Activated CD4-positive, alpha-beta memory T cell treated with anti-CD3 and anti-CD28 coated beads for 36 hours (primary cell): ENCODE measurements at regions not wholly inside any gene's neighbourhood (a gene's known extent, or its start where the extent isn't known, plus 50 kb on each side); places are given as distances from the start of the nearest gene placed in this dataset.

ENCODE experiments used
- CTCF ChIA-PET: fragments of 350-600 bp; sonication (Branson Sonifier 250); formaldehyde crosslinking; loops from one replicate; lab custom pipeline; 2021; ENCODE audit warnings: antibody characterized with exemption, inconsistent platforms; lab: Charles Lee
- POLR2A ChIA-PET: fragments of 350-600 bp; sonication (Branson Sonifier 250); formaldehyde crosslinking; loops from one replicate; lab custom pipeline; 2021; ENCODE audit warnings: antibody characterized with exemption; lab: Charles Lee
- DNase-seq: peaks from one replicate; pipeline ENCODE4 v3.0.0-alpha.2; 2020
- H3K27ac Mint-ChIP-seq: one replicate; pipeline ENCODE4 v1.8.0; 2021; ENCODE audit warnings: mixed read lengths
- H3K27me3 Mint-ChIP-seq: one replicate; pipeline ENCODE4 v1.8.0; 2021; ENCODE audit warnings: mixed read lengths
- H3K36me3 Mint-ChIP-seq: one replicate; pipeline ENCODE4 v1.8.0; 2021; ENCODE audit warnings: mixed read lengths
- H3K4me1 Mint-ChIP-seq: one replicate; pipeline ENCODE4 v1.8.0; 2021; ENCODE audit warnings: low read depth, mixed read lengths
- H3K4me3 Mint-ChIP-seq: one replicate; pipeline ENCODE4 v1.8.0; 2021; ENCODE audit warnings: mild to moderate bottlenecking, mixed read lengths
- H3K9me3 Mint-ChIP-seq: one replicate; pipeline ENCODE4 v1.8.0; 2021; ENCODE audit warnings: mixed read lengths
- intact Hi-C: fragments of 100-400 bp; cut with micrococcal nuclease; formaldehyde crosslinking; loops from one replicate; pipeline ENCODE4 v1.15.1; 2023

DNA sequence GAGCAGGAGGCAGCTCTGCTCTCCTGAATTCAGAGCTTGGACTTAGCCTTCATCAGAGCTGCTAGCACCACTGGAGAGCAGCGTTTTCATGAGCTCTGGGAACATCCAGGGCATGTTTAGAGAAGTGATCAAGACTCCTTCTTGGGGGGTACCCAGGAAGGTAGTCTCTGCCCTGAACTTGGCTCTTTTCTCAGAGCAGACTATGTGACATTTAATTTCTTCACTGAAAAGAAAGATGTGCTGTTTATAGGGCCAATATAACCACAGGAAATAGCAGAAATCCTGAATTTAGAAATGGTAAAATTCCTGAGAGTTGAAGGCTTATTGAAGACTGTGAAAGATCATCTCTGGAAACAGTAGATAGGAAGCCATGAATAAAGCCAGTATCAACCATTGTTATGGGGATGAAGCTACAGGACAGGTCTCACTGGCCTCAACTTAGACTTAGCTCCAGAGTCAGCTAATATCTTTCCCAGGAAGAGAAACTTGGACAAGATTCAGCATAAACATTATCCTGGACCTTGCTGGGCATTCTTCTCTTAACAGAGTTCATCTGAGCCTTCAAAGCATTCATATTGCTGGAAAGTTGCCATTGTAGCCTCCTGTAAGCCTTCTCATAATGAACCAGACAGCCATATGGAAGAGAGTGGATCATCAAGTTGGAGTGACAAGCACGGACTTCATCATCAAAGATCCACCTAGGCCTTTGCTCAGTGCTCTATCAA, 386.6 kb upstream of the THBS1 start:
- ChIA-PET CTCF (interaction anchor here (1.6 kb wide), 1 partner anchor 386 kb away, joined by 3 read pairs; the partner anchor contains the start of gene THBS1), POLR2A (no interaction called here)
- H3K27ac Mint-ChIP-seq, result no peak overlapping the region
- H3K4me3 Mint-ChIP-seq, result no peak overlapping the region
- intact Hi-C loops, result no loop called here
- peaks cover 2% of the 10 kb centered on the region for H3K27me3 Mint-ChIP-seq
- H3K4me1 Mint-ChIP-seq, result no peaks in the 10 kb centered on the region
- DNase-seq, result no peak
- H3K9me3 Mint-ChIP-seq, result no peaks in the 10 kb centered on the region
- no peaks in the 10 kb centered on the region for H3K36me3 Mint-ChIP-seq

GRCh38 chr15:39195961-39196486, 384.9 kb upstream of the THBS1 start:
- no peak overlapping the region for H3K4me3 Mint-ChIP-seq
- H3K27me3 Mint-ChIP-seq, result peaks cover 1% of the 10 kb centered on the region
- no peaks in the 10 kb centered on the region for H3K36me3 Mint-ChIP-seq
- no peak for DNase-seq
- intact Hi-C loops, result no loop called here
- POLR2A ChIA-PET, result no interaction called here
- no peaks in the 10 kb centered on the region for H3K4me1 Mint-ChIP-seq
- CTCF ChIA-PET, result no interaction called here
- no peak overlapping the region for H3K27ac Mint-ChIP-seq
- no peaks in the 10 kb centered on the region for H3K9me3 Mint-ChIP-seq

- Mint-ChIP-seq H3K36me3 (no peaks in the 10 kb centered on the region), H3K27ac (no peak overlapping the region), H3K9me3 (no peaks in the 10 kb centered on the region), H3K27me3 (peaks cover 4% of the 10 kb centered on the region), H3K4me1 (no peaks in the 10 kb centered on the region), H3K4me3 (no peak overlapping the region)
- no peak for DNase-seq
- ChIA-PET POLR2A (no interaction called here), CTCF (no interaction called here)
- intact Hi-C loops, result no loop called here
Observed at GRCh38 chr15:39198044-39199000, 382.6 kb upstream of the THBS1 start.

- H3K36me3 Mint-ChIP-seq, result no peaks in the 10 kb centered on the region
- no peaks in the 10 kb centered on the region for H3K9me3 Mint-ChIP-seq
- H3K27me3 Mint-ChIP-seq, result peaks cover 4% of the 10 kb centered on the region
- no peak overlapping the region for H3K27ac Mint-ChIP-seq
- ChIA-PET POLR2A (no interaction called here), CTCF (no interaction called here)
- H3K4me1 Mint-ChIP-seq, result no peaks in the 10 kb centered on the region
- H3K4me3 Mint-ChIP-seq, result no peak overlapping the region
- intact Hi-C loops, result no loop called here
- no peak for DNase-seq
Observed at GRCh38 chr15:39199076-39199475, 381.8 kb upstream of the THBS1 start.

GRCh38 chr15:39200586-39200985, 380.3 kb upstream of the THBS1 start:
- POLR2A ChIA-PET, result no interaction called here
- H3K4me3 Mint-ChIP-seq, result no peak overlapping the region
- no peaks in the 10 kb centered on the region for H3K36me3 Mint-ChIP-seq
- CTCF ChIA-PET, result no interaction called here
- peaks cover 4% of the 10 kb centered on the region for H3K27me3 Mint-ChIP-seq
- intact Hi-C loops, result no loop called here
- H3K27ac Mint-ChIP-seq, result no peak overlapping the region
- H3K4me1 Mint-ChIP-seq, result no peaks in the 10 kb centered on the region
- no peak for DNase-seq
- no peaks in the 10 kb centered on the region for H3K9me3 Mint-ChIP-seq

DNA sequence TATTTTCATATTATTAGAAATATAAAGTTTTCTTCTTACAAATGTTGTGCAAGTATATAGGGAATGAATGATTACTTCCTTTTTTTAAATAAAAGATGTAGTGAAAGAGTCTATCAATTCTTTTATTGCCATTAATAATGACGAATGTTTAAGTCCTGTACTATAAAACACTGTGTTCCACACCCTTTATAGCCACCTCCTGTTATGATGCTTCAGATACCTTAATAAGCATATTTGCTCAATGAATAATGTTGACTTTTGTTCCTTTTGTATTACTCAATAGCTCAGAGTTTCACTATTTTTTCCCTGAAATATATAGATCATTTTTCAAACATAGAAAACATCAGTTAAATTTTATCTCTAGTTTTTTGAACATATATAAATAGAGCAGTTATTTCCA, 378.2 kb upstream of the THBS1 start:
- CTCF ChIA-PET, result no interaction called here
- Mint-ChIP-seq H3K36me3 (no peaks in the 10 kb centered on the region), H3K27ac (no peak overlapping the region), H3K4me3 (no peak overlapping the region), H3K4me1 (no peaks in the 10 kb centered on the region), H3K9me3 (no peaks in the 10 kb centered on the region), H3K27me3 (peaks cover 4% of the 10 kb centered on the region)
- no peak for DNase-seq
- POLR2A ChIA-PET, result no interaction called here
- intact Hi-C loops, result no loop called here

GRCh38 chr15:39204031-39204430, 376.8 kb upstream of the THBS1 start:
- H3K4me3 Mint-ChIP-seq, result no peak overlapping the region

DNA sequence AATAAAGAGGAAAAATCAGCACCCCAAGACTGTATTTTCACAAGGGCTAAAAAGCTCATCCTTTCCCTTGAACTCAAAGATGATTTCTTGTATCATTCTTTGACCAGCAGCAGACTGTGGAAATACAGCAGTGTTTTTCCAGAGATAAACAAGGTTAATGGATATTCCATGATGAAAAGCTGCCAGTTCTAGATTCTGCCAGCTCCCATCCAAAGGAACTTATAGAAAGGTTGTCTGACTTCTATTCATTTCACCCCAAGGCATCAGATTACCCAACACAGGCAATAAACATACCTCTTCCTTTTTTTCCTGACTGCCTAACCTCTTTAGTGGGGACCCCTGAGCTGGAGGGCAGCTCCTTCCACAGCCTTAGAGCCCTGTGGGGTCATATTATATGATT, 375.8 kb upstream of the THBS1 start:
- intact Hi-C loops, result no loop called here
- Mint-ChIP-seq H3K27ac (no peak overlapping the region), H3K4me1 (no peaks in the 10 kb centered on the region), H3K9me3 (no peaks in the 10 kb centered on the region), H3K4me3 (no peak overlapping the region), H3K36me3 (no peaks in the 10 kb centered on the region), H3K27me3 (peaks cover 4% of the 10 kb centered on the region)
- no peak for DNase-seq
- ChIA-PET CTCF (no interaction called here), POLR2A (no interaction called here)

More at GRCh38 chr15:39204031-39204430, 376.8 kb upstream of the THBS1 start:
- ChIA-PET POLR2A (no interaction called here), CTCF (no interaction called here)
- Mint-ChIP-seq H3K27ac (no peak overlapping the region), H3K27me3 (peaks cover 4% of the 10 kb centered on the region), H3K9me3 (no peaks in the 10 kb centered on the region), H3K36me3 (no peaks in the 10 kb centered on the region), H3K4me1 (no peaks in the 10 kb centered on the region)
- DNase-seq, result no peak
- intact Hi-C loops, result no loop called here

- Mint-ChIP-seq H3K4me3 (no peak overlapping the region), H3K27me3 (peaks cover 4% of the 10 kb centered on the region), H3K27ac (no peak overlapping the region), H3K4me1 (no peaks in the 10 kb centered on the region), H3K36me3 (no peaks in the 10 kb centered on the region), H3K9me3 (no peaks in the 10 kb centered on the region)
- DNase-seq, result no peak
- CTCF ChIA-PET, result no interaction called here
- POLR2A ChIA-PET, result no interaction called here
- intact Hi-C loops, result no loop called here
Observed at GRCh38 chr15:39205506-39206371, 375.1 kb upstream of the THBS1 start.

- no peak overlapping the region for H3K27ac Mint-ChIP-seq
- H3K9me3 Mint-ChIP-seq, result no peaks in the 10 kb centered on the region
- ChIA-PET POLR2A (no interaction called here), CTCF (no interaction called here)
- intact Hi-C loops, result no loop called here
- H3K27me3 Mint-ChIP-seq, result peaks cover 2% of the 10 kb centered on the region
- no peaks in the 10 kb centered on the region for H3K4me1 Mint-ChIP-seq
- DNase-seq, result no peak
- H3K4me3 Mint-ChIP-seq, result no peak overlapping the region
- H3K36me3 Mint-ChIP-seq, result no peaks in the 10 kb centered on the region
Observed at GRCh38 chr15:39207532-39208115, 373.3 kb upstream of the THBS1 start.

DNA sequence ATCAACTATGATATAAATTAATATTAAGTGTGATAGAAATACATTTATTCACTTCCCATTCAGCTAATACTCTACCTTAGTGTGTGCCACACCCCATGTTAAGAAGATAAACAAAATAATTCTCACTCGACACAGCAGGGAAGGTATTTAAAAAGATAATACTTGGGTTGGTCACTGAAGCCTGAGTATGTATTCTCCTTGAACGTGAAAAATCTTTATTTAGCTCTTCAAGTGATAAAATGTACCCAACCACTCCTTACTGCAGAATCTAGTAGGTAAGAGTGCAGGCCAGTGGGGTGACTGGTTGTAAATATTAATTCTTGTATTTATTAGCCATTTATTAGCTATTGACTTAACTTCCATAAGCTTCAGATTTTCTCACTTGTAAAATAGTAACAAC, 372.7 kb upstream of the THBS1 start:
- CTCF ChIA-PET, result no interaction called here
- H3K9me3 Mint-ChIP-seq, result no peaks in the 10 kb centered on the region
- DNase-seq, result no peak
- H3K4me3 Mint-ChIP-seq, result no peak overlapping the region
- POLR2A ChIA-PET, result no interaction called here
- H3K4me1 Mint-ChIP-seq, result no peaks in the 10 kb centered on the region
- H3K27me3 Mint-ChIP-seq, result peaks cover 2% of the 10 kb centered on the region
- H3K36me3 Mint-ChIP-seq, result no peaks in the 10 kb centered on the region
- intact Hi-C loops, result no loop called here
- no peak overlapping the region for H3K27ac Mint-ChIP-seq
